ENCODE measurements at regions not wholly inside any gene's neighbourhood (a gene's known extent, or its start where the extent isn't known, plus 50 kb on each side); places are given as distances from the start of the nearest gene placed in this dataset.

GRCh38 chr20:7257692-7258466, 490.4 kb downstream of the BMP2 start:
- TF ChIP-seq CTCF (IDR thresholded peaks at IDR 0.05; ENCODE audit: low read depth, low read length, missing input control) = no peak
- peak; percentile 81 for TF ChIP-seq TAF1 (conservative IDR thresholded peaks at IDR 0.05)
- TF ChIP-seq YY1 (IDR thresholded peaks at IDR 0.05) = peak; percentile 82
- TF ChIP-seq HNF4A (conservative IDR thresholded peaks at IDR 0.05) = peak; percentile 93 to 94
- peak; percentile 89 for TF ChIP-seq SP1 (IDR thresholded peaks at IDR 0.05)
- no peak for TF ChIP-seq GABPA (IDR thresholded peaks at IDR 0.05 in 1 of 2, conservative IDR thresholded peaks at IDR 0.05 in 1 of 2)
- TF ChIP-seq RAD21 (IDR thresholded peaks at IDR 0.05) = peak; percentile 17 to 43
- peak; percentile 86 for TF ChIP-seq HNF4G (IDR thresholded peaks at IDR 0.05)
- no peak for TF ChIP-seq ZBTB33 (IDR thresholded peaks at IDR 0.05)
- peak in 1 of 2 donors; percentile 17 for TF ChIP-seq EGR1 (IDR thresholded peaks at IDR 0.05; ENCODE audit: low read depth in 2 of 2)
- TF ChIP-seq REST (IDR thresholded peaks at IDR 0.05) = peak; percentile 70
- peak; percentile 60 for TF ChIP-seq MAX (IDR thresholded peaks at IDR 0.05)

All from liver (tissue), 3 donors.